WTC11 (cell line): ENCODE measurements at regions not wholly inside any gene's neighbourhood (a gene's known extent, or its start where the extent isn't known, plus 50 kb on each side); places are given as distances from the start of the nearest gene placed in this dataset.
"Not testable (repeated sequence)": the region's sequence is repeated elsewhere in the genome, so short reads cannot be mapped to it uniquely, and the experiment has no call there.

Experiments used
- ATAC-seq: fragments of 200-7000 bp; cut with Tn5 transposase; 2 replicates; pipeline ENCODE4 v1.10.0; 2021; ENCODE audit warnings: mild to moderate bottlenecking, moderate library complexity
- CTCF ChIA-PET: fragments of 300-600 bp; sonication (Branson Sonifier 250); formaldehyde crosslinking; loops from one replicate; lab custom pipeline; 2021; ENCODE audit warnings: antibody characterized with exemption; lab: Charles Lee
- POLR2A ChIA-PET: fragments of 350-600 bp; sonication (Branson Sonifier 250); formaldehyde crosslinking; loops from one replicate; lab custom pipeline; 2021; ENCODE audit warnings: antibody characterized with exemption; lab: Charles Lee
- DNase-seq: peaks from one replicate; pipeline ENCODE4 v3.0.0; 2021; ENCODE audit warnings: low spot score
- H3K27ac Mint-ChIP-seq: 2 replicates; pipeline ENCODE4 v1.8.0; 2021; ENCODE audit warnings: mixed read lengths
- H3K27me3 Mint-ChIP-seq: 2 replicates; pipeline ENCODE4 v1.8.0; 2021; ENCODE audit warnings: low read depth, mild to moderate bottlenecking, moderate library complexity, mixed read lengths
- H3K36me3 Mint-ChIP-seq: 2 replicates; pipeline ENCODE4 v1.8.0; 2021; ENCODE audit warnings: mixed read lengths
- H3K4me1 Mint-ChIP-seq: 2 replicates; pipeline ENCODE4 v1.8.0; 2022; ENCODE audit warnings: mixed read lengths
- H3K4me3 Mint-ChIP-seq: 2 replicates; pipeline ENCODE4 v1.8.0; 2021; ENCODE audit warnings: mild to moderate bottlenecking, moderate library complexity, mixed read lengths
- H3K9me3 Mint-ChIP-seq: 2 replicates; pipeline ENCODE4 v1.8.0; 2021; ENCODE audit warnings: mixed read lengths
- CREM ChIP-seq: sonication (generic); formaldehyde crosslinking; IDR thresholded peaks from 2 replicates; pipeline ENCODE4 v1.8.1; 2022; ENCODE audit warnings: mild to moderate bottlenecking, missing genetic modification reagents, moderate library complexity
- EMX1 ChIP-seq: fragments of 250-450 bp; sonication (Bioruptor Pico); IDR thresholded peaks from 2 replicates; pipeline ENCODE4 v1.8.0; 2021; ENCODE audit warnings: mild to moderate bottlenecking
- FOXJ3 ChIP-seq: sonication (generic); formaldehyde crosslinking; IDR thresholded peaks from 2 replicates; pipeline ENCODE4 v1.9.0; 2021; ENCODE audit warnings: missing genetic modification reagents, mild to moderate bottlenecking, borderline replicate concordance
- FOXP1 ChIP-seq: sonication (generic); formaldehyde crosslinking; IDR thresholded peaks from 2 replicates; pipeline ENCODE4 v1.8.0; 2022; ENCODE audit warnings: missing genetic modification reagents, mild to moderate bottlenecking, moderate library complexity, borderline replicate concordance
- GRHL2 ChIP-seq: fragments of 250-450 bp; sonication (Bioruptor Pico); IDR thresholded peaks from 2 replicates; pipeline ENCODE4 v1.8.0; 2022; ENCODE audit warnings: mild to moderate bottlenecking, moderate library complexity; ENCODE audit not compliant: insufficient replicate concordance, severe bottlenecking
- GTF2I ChIP-seq: fragments of 250-450 bp; sonication (Bioruptor Pico); conservative IDR thresholded peaks from 2 replicates; pipeline ENCODE4 v1.4.0; 2021; ENCODE audit warnings: mild to moderate bottlenecking
- MXD4 ChIP-seq: fragments of 250-450 bp; sonication (Bioruptor Pico); IDR thresholded peaks from 2 replicates; pipeline ENCODE4 v1.8.0; 2021; ENCODE audit warnings: mild to moderate bottlenecking, moderate library complexity, borderline replicate concordance
- MYBL2 ChIP-seq: sonication (generic); formaldehyde crosslinking; IDR thresholded peaks from 2 replicates; pipeline ENCODE4 v1.8.1; 2023; ENCODE audit warnings: mild to moderate bottlenecking, moderate library complexity, missing genetic modification reagents
- NFYB ChIP-seq: sonication (generic); formaldehyde crosslinking; conservative IDR thresholded peaks from 2 replicates; pipeline ENCODE4 v1.8.0; 2022; ENCODE audit warnings: low read depth, missing genetic modification reagents
- NR3C1 ChIP-seq: sonication (generic); formaldehyde crosslinking; conservative IDR thresholded peaks from 2 replicates; pipeline ENCODE4 v1.8.1; 2023; ENCODE audit warnings: low read depth, mild to moderate bottlenecking, missing genetic modification reagents
- RELA ChIP-seq: sonication (generic); formaldehyde crosslinking; IDR thresholded peaks from 2 replicates; pipeline ENCODE4 v1.8.1; 2022; ENCODE audit warnings: missing genetic modification reagents, mild to moderate bottlenecking, borderline replicate concordance
- ZNF121 ChIP-seq: sonication (generic); formaldehyde crosslinking; IDR thresholded peaks from 2 replicates; pipeline ENCODE4 v1.8.0; 2023; ENCODE audit warnings: missing genetic modification reagents
- ZNF232 ChIP-seq: sonication (generic); formaldehyde crosslinking; IDR thresholded peaks from 2 replicates; pipeline ENCODE4 v1.8.0; 2022; ENCODE audit warnings: mild to moderate bottlenecking, missing genetic modification reagents
- ZNF396 ChIP-seq: fragments of 250-450 bp; sonication (Bioruptor Pico); IDR thresholded peaks from 2 replicates; pipeline ENCODE4 v1.8.0; 2021; ENCODE audit warnings: mild to moderate bottlenecking, moderate library complexity, borderline replicate concordance
- ZNF423 ChIP-seq: fragments of 250-450 bp; sonication (Bioruptor Pico); IDR thresholded peaks from 2 replicates; pipeline ENCODE4 v2.1.2; 2022; ENCODE audit warnings: mild to moderate bottlenecking, moderate library complexity
- TF ChIP-seq, protein P1 (sequence below): sonication (generic); formaldehyde crosslinking; IDR thresholded peaks from 2 replicates; pipeline ENCODE4 v1.8.0; 2023; ENCODE audit warnings: missing genetic modification reagents, mild to moderate bottlenecking, borderline replicate concordance
- TF ChIP-seq, protein P2 (sequence below): sonication (generic); formaldehyde crosslinking; IDR thresholded peaks from 2 replicates; pipeline ENCODE4 v1.8.1; 2022; ENCODE audit warnings: mild to moderate bottlenecking, missing genetic modification reagents, moderate library complexity, borderline replicate concordance
- TF ChIP-seq, protein P3 (sequence below): sonication (generic); formaldehyde crosslinking; IDR thresholded peaks from 2 replicates; pipeline ENCODE4 v1.8.1; 2023; ENCODE audit warnings: mild to moderate bottlenecking, missing genetic modification reagents, borderline replicate concordance
- TF ChIP-seq, protein P4 (sequence below): fragments of 200-600 bp; IDR thresholded peaks from 2 replicates; pipeline ENCODE4 v1.8.0; 2022; ENCODE audit warnings: antibody characterized with exemption
- TF ChIP-seq, protein P5 (sequence below): sonication (generic); formaldehyde crosslinking; conservative IDR thresholded peaks from 2 replicates; pipeline ENCODE4 v1.8.1; 2022; ENCODE audit warnings: mild to moderate bottlenecking, missing genetic modification reagents
- TF ChIP-seq, protein P6 (sequence below): sonication (generic); formaldehyde crosslinking; IDR thresholded peaks from 2 replicates; pipeline ENCODE4 v1.8.1; 2022; ENCODE audit warnings: low read depth, mild to moderate bottlenecking, moderate library complexity, missing genetic modification reagents, borderline replicate concordance

DNA sequence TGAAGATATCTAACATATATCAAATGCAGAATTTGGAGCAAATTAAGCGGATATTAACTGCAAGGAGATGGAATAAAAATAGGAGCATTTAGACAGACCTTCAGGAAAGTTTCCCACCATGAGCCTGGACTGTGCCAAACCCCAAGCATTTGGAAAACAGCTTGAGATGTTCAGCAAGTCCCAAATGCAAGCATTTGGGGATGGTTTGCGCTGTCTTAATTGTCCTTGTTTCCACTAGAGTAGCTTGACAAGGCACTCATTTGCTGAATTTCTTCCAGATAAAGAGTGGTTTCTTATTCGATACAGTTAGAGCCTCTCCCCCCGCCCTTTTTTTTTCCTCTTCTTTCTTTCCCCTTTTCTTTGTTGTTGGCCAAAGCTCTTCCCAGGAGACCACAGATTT is 77.1 kb upstream of the CDC42EP3 start:
- no peak for TF ChIP-seq NR3C1 (CRISPR knock-in tag)
- no peak for TF ChIP-seq MXD4 (CRISPR knock-in tag)
- TF ChIP-seq GRHL2 (CRISPR knock-in tag): no peak
- no peak for TF ChIP-seq MYBL2 (CRISPR knock-in tag)
- TF ChIP-seq NFYB (CRISPR knock-in tag): no peak
- no peak for TF ChIP-seq ZNF232
- TF ChIP-seq, protein P1, sequence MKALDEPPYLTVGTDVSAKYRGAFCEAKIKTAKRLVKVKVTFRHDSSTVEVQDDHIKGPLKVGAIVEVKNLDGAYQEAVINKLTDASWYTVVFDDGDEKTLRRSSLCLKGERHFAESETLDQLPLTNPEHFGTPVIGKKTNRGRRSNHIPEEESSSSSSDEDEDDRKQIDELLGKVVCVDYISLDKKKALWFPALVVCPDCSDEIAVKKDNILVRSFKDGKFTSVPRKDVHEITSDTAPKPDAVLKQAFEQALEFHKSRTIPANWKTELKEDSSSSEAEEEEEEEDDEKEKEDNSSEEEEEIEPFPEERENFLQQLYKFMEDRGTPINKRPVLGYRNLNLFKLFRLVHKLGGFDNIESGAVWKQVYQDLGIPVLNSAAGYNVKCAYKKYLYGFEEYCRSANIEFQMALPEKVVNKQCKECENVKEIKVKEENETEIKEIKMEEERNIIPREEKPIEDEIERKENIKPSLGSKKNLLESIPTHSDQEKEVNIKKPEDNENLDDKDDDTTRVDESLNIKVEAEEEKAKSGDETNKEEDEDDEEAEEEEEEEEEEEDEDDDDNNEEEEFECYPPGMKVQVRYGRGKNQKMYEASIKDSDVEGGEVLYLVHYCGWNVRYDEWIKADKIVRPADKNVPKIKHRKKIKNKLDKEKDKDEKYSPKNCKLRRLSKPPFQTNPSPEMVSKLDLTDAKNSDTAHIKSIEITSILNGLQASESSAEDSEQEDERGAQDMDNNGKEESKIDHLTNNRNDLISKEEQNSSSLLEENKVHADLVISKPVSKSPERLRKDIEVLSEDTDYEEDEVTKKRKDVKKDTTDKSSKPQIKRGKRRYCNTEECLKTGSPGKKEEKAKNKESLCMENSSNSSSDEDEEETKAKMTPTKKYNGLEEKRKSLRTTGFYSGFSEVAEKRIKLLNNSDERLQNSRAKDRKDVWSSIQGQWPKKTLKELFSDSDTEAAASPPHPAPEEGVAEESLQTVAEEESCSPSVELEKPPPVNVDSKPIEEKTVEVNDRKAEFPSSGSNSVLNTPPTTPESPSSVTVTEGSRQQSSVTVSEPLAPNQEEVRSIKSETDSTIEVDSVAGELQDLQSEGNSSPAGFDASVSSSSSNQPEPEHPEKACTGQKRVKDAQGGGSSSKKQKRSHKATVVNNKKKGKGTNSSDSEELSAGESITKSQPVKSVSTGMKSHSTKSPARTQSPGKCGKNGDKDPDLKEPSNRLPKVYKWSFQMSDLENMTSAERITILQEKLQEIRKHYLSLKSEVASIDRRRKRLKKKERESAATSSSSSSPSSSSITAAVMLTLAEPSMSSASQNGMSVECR (CRISPR knock-in tag): no peak
- TF ChIP-seq FOXP1 (CRISPR knock-in tag): no peak
- TF ChIP-seq, protein P2, sequence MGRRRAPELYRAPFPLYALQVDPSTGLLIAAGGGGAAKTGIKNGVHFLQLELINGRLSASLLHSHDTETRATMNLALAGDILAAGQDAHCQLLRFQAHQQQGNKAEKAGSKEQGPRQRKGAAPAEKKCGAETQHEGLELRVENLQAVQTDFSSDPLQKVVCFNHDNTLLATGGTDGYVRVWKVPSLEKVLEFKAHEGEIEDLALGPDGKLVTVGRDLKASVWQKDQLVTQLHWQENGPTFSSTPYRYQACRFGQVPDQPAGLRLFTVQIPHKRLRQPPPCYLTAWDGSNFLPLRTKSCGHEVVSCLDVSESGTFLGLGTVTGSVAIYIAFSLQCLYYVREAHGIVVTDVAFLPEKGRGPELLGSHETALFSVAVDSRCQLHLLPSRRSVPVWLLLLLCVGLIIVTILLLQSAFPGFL (CRISPR knock-in tag): no peak

DNA sequence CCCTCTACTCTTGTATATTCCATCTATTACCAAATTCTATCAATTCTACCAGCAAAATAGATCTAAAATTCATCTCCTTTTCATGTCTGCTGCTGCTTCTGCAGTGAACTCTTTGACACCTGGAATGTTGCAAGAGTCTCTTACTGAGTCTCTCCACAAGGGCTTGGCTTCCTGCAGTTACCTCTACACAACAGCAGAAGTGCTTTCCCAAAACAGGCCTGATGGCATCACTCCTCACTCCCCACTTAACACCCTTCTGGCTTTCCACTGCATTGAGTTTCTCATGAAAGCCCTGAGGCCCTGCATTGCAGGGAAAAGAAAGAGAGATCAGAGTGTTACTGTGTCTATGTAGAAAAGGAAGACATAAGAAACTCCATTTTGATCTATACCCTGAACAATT is 78.8 kb upstream of the CDC42EP3 start:
- POLR2A ChIA-PET, H3K4me3 Mint-ChIP-seq, H3K27ac Mint-ChIP-seq, DNase-seq, ATAC-seq, H3K36me3 Mint-ChIP-seq, H3K27me3 Mint-ChIP-seq, CTCF ChIA-PET, H3K9me3 Mint-ChIP-seq, H3K4me1 Mint-ChIP-seq: not testable (repeated sequence)

More for the DNA sequence above, 77.1 kb upstream of the CDC42EP3 start:
- Mint-ChIP-seq H3K36me3 (no peaks in the 10 kb centered on the region), H3K27ac (no peak overlapping the region), H3K4me3 (no peak overlapping the region), H3K4me1 (no peaks in the 10 kb centered on the region), H3K27me3 (no peaks in the 10 kb centered on the region), H3K9me3 (no peaks in the 10 kb centered on the region)
- DNase-seq (no peak), ATAC-seq (no peak)
- CTCF ChIA-PET: no interaction called here
- POLR2A ChIA-PET: no interaction called here

DNA sequence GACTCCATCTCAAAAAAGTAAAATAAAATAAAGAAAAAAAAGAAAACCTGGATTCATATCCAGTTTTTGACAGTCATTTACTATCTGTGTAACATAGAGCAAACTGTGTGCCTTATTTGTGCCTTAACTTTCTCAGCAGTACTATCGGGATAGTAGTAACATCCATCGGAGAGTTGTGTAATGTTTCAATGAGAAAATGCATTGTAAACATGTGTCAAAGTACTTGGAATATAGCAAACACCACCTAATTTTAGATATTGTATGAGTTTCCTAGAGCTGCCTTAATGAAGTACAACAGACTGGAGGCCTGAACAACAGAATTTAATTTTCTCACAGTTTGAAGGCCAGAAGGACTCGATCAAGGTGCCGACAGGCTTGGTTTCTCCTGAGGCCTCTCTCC is 81.3 kb upstream of the CDC42EP3 start:
- Mint-ChIP-seq H3K36me3 (no peaks in the 10 kb centered on the region), H3K4me1 (no peaks in the 10 kb centered on the region), H3K27ac (no peak overlapping the region), H3K27me3 (no peaks in the 10 kb centered on the region), H3K4me3 (no peak overlapping the region), H3K9me3 (no peaks in the 10 kb centered on the region)
- DNase-seq (no peak), ATAC-seq (no peak)
- ChIA-PET POLR2A (no interaction called here), CTCF (no interaction called here)
- TF ChIP-seq, protein P3, sequence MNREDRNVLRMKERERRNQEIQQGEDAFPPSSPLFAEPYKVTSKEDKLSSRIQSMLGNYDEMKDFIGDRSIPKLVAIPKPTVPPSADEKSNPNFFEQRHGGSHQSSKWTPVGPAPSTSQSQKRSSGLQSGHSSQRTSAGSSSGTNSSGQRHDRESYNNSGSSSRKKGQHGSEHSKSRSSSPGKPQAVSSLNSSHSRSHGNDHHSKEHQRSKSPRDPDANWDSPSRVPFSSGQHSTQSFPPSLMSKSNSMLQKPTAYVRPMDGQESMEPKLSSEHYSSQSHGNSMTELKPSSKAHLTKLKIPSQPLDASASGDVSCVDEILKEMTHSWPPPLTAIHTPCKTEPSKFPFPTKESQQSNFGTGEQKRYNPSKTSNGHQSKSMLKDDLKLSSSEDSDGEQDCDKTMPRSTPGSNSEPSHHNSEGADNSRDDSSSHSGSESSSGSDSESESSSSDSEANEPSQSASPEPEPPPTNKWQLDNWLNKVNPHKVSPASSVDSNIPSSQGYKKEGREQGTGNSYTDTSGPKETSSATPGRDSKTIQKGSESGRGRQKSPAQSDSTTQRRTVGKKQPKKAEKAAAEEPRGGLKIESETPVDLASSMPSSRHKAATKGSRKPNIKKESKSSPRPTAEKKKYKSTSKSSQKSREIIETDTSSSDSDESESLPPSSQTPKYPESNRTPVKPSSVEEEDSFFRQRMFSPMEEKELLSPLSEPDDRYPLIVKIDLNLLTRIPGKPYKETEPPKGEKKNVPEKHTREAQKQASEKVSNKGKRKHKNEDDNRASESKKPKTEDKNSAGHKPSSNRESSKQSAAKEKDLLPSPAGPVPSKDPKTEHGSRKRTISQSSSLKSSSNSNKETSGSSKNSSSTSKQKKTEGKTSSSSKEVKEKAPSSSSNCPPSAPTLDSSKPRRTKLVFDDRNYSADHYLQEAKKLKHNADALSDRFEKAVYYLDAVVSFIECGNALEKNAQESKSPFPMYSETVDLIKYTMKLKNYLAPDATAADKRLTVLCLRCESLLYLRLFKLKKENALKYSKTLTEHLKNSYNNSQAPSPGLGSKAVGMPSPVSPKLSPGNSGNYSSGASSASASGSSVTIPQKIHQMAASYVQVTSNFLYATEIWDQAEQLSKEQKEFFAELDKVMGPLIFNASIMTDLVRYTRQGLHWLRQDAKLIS (CRISPR knock-in tag): no peak
- no peak for TF ChIP-seq RELA
- no peak for TF ChIP-seq ZNF423 (CRISPR knock-in tag)
- no peak for TF ChIP-seq FOXJ3 (CRISPR knock-in tag)
- no peak for TF ChIP-seq GTF2I (CRISPR knock-in tag)
- no peak for TF ChIP-seq EMX1
- TF ChIP-seq ZNF121 (CRISPR knock-in tag): no peak
- TF ChIP-seq, protein P4, sequence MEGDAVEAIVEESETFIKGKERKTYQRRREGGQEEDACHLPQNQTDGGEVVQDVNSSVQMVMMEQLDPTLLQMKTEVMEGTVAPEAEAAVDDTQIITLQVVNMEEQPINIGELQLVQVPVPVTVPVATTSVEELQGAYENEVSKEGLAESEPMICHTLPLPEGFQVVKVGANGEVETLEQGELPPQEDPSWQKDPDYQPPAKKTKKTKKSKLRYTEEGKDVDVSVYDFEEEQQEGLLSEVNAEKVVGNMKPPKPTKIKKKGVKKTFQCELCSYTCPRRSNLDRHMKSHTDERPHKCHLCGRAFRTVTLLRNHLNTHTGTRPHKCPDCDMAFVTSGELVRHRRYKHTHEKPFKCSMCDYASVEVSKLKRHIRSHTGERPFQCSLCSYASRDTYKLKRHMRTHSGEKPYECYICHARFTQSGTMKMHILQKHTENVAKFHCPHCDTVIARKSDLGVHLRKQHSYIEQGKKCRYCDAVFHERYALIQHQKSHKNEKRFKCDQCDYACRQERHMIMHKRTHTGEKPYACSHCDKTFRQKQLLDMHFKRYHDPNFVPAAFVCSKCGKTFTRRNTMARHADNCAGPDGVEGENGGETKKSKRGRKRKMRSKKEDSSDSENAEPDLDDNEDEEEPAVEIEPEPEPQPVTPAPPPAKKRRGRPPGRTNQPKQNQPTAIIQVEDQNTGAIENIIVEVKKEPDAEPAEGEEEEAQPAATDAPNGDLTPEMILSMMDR: no peak
- TF ChIP-seq, protein P5, sequence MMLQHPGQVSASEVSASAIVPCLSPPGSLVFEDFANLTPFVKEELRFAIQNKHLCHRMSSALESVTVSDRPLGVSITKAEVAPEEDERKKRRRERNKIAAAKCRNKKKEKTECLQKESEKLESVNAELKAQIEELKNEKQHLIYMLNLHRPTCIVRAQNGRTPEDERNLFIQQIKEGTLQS (CRISPR knock-in tag): no peak
- TF ChIP-seq, protein P6, sequence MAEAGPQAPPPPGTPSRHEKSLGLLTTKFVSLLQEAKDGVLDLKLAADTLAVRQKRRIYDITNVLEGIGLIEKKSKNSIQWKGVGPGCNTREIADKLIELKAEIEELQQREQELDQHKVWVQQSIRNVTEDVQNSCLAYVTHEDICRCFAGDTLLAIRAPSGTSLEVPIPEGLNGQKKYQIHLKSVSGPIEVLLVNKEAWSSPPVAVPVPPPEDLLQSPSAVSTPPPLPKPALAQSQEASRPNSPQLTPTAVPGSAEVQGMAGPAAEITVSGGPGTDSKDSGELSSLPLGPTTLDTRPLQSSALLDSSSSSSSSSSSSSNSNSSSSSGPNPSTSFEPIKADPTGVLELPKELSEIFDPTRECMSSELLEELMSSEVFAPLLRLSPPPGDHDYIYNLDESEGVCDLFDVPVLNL (CRISPR knock-in tag): no peak
- no peak for TF ChIP-seq ZNF396 (CRISPR knock-in tag)
- TF ChIP-seq CREM: no peak
